Fibroblast of skin of abdomen (primary cell): ENCODE measurements at regions not wholly inside any gene's neighbourhood (a gene's known extent, or its start where the extent isn't known, plus 50 kb on each side); places are given as distances from the start of the nearest gene placed in this dataset.

Experiments
- DNase-seq: peaks from one replicate; pipeline ENCODE4 v3.0.0-alpha.2; 2013

- peak; percentile 14 for DNase-seq
These were observed 124.3 kb downstream of the TRIM29 start for GRCh38 chr11:120013325-120014250.

- DNase-seq: no peak
These were observed 125.7 kb downstream of the TRIM29 start for GRCh38 chr11:120012245-120012644.

- DNase-seq: no peak
These were observed 126.1 kb downstream of the TRIM29 start for GRCh38 chr11:120011836-120012235.

- no peak for DNase-seq
These were observed 127.1 kb downstream of the TRIM29 start for GRCh38 chr11:120010775-120011174.

- no peak for DNase-seq
These were observed 128.0 kb downstream of the TRIM29 start for GRCh38 chr11:120009938-120010337.

GRCh38 chr11:120007144-120007543, 130.8 kb downstream of the TRIM29 start:
- DNase-seq: no peak

- no peak for DNase-seq
These were observed 133.2 kb downstream of the TRIM29 start for GRCh38 chr11:120004723-120005122.

GRCh38 chr11:120001178-120002090, 136.5 kb downstream of the TRIM29 start:
- no peak for DNase-seq

- no peak for DNase-seq
These were observed 138.7 kb downstream of the TRIM29 start for GRCh38 chr11:119999220-119999619.

- DNase-seq: no peak
These were observed 141.4 kb downstream of the TRIM29 start for GRCh38 chr11:119996556-119996955.

GRCh38 chr11:119995730-119996491, 142.0 kb downstream of the TRIM29 start:
- DNase-seq: no peak

- DNase-seq: no peak
These were observed 144.2 kb downstream of the TRIM29 start for GRCh38 chr11:119993722-119994121.

- DNase-seq: no peak
These were observed 145.5 kb downstream of the TRIM29 start for GRCh38 chr11:119992171-119993051.

- no peak for DNase-seq
These were observed 146.2 kb downstream of the TRIM29 start for GRCh38 chr11:119991669-119992068.

GRCh38 chr11:119991022-119991404, 146.9 kb downstream of the TRIM29 start:
- no peak for DNase-seq

- no peak for DNase-seq
These were observed 147.4 kb downstream of the TRIM29 start for GRCh38 chr11:119990309-119991021.

- no peak for DNase-seq
These were observed 148.6 kb downstream of the TRIM29 start for GRCh38 chr11:119989159-119989821.

- DNase-seq: no peak
These were observed 152.4 kb downstream of the TRIM29 start for GRCh38 chr11:119985551-119985950.

- no peak for DNase-seq
These were observed 154.1 kb downstream of the TRIM29 start for GRCh38 chr11:119983816-119984215.

GRCh38 chr11:119983240-119983732, 154.6 kb downstream of the TRIM29 start:
- DNase-seq: no peak
